GM12878 (cell line): ENCODE measurements at regions not wholly inside any gene's neighbourhood (a gene's known extent, or its start where the extent isn't known, plus 50 kb on each side); places are given as distances from the start of the nearest gene placed in this dataset.
A peak's percentile ranks its signal among the peaks of the same experiment; 100 is the strongest.

ENCODE experiments used
- ATAC-seq: fragments of 200-7000 bp; cut with Tn5 transposase; 3 replicates; pipeline ENCODE4 v1.9.1; 2020; ENCODE audit warnings: mild to moderate bottlenecking, moderate library complexity
- BruUV-seq: library from RNA; stranded (reverse); fragments of 400-500 nt; replicated peaks from 2 replicates; lab custom pipeline; 2021; lab: Mats Ljungman, UMichigan
- CTCF ChIA-PET: fragments of 300-600 bp; sonication (Branson Sonifier 250); formaldehyde crosslinking; extraction: SDS; loops from one replicate; lab custom pipeline; 2021; ENCODE audit warnings: inconsistent platforms; lab: Yijun Ruan, JAX
- POLR2A ChIA-PET: fragments of 350-600 bp; formaldehyde crosslinking; extraction: SDS; loops from one replicate; lab custom pipeline; 2021; ENCODE audit warnings: inconsistent platforms; lab: Charles Lee
- RAD21 ChIA-PET: fragments of 300-600 bp; sonication (Branson Sonifier 250); formaldehyde crosslinking; loops from one replicate; lab custom pipeline; 2023; ENCODE audit warnings: antibody characterized with exemption; ENCODE audit not compliant: unreplicated experiment; lab: Charles Lee
- SMC1A ChIA-PET: fragments of 300-600 bp; sonication (Branson Sonifier 250); formaldehyde crosslinking; loops from one replicate; lab custom pipeline; 2023; ENCODE audit not compliant: unreplicated experiment, uncharacterized antibody; lab: Charles Lee
- DNase-seq: peaks from one replicate; pipeline ENCODE4 v3.0.0-alpha.2; 2011; ENCODE audit warnings: low read depth, low spot score
- FAIRE-seq: peaks from 3 replicates; lab custom pipeline; 2011; peaks lifted over from hg19 to GRCh38; lab: Jason Lieb, UNC
- H2AFZ ChIP-seq: 2 replicates; pipeline ENCODE4 v1.6.0; 2011; ENCODE audit warnings: low read depth, low read length, control low read depth; ENCODE audit not compliant: control insufficient read depth
- H3K27ac ChIP-seq: 2 replicates; pipeline ENCODE4 v1.5.1; 2011; ENCODE audit warnings: control low read depth; ENCODE audit not compliant: control insufficient read depth, insufficient read depth
- H3K27me3 ChIP-seq, 2 experiments: replicated peaks in 1 of 2; 2 replicates each; pipeline versions ENCODE4 v1.6.0 to v1.6.1; 2011; ENCODE audit warnings: low read length in 1 of 2; ENCODE audit not compliant: control insufficient read depth in 2 of 2, insufficient read depth in 2 of 2
- H3K36me3 ChIP-seq, 2 experiments: 2 replicates each; pipeline ENCODE4 v1.5.1; 2011; ENCODE audit warnings: low read length in 1 of 2; ENCODE audit not compliant: control insufficient read depth in 2 of 2, insufficient read depth in 2 of 2
- H3K4me1 ChIP-seq: 2 replicates; pipeline ENCODE4 v1.6.1; 2011; ENCODE audit warnings: mild to moderate bottlenecking, low read length, moderate library complexity, mixed read lengths; ENCODE audit not compliant: control insufficient read depth, insufficient read depth
- H3K4me2 ChIP-seq: 2 replicates; pipeline ENCODE4 v1.6.0; 2011; ENCODE audit warnings: control low read depth; ENCODE audit not compliant: control insufficient read depth, insufficient read depth
- H3K4me3 ChIP-seq: fragments of 200-600 bp; sonication (generic); 2 replicates; pipeline ENCODE4 v1.5.1; 2016
- H3K79me2 ChIP-seq: 2 replicates; pipeline ENCODE4 v1.6.0; 2011; ENCODE audit warnings: low read length; ENCODE audit not compliant: control insufficient read depth, insufficient read depth
- H3K9ac ChIP-seq: 2 replicates; pipeline ENCODE4 v1.8.0; 2011; ENCODE audit warnings: low read length, control low read depth, mixed read lengths; ENCODE audit not compliant: control insufficient read depth, insufficient read depth
- H3K9me3 ChIP-seq: replicated peaks from 3 replicates; pipeline ENCODE4 v1.5.1; 2011; ENCODE audit warnings: mild to moderate bottlenecking, low read length; ENCODE audit not compliant: control insufficient read depth, insufficient read depth
- H4K20me1 ChIP-seq: 2 replicates; pipeline ENCODE4 v1.6.0; 2011; ENCODE audit not compliant: control insufficient read depth, insufficient read depth
- CHD1 ChIP-seq: IDR thresholded peaks from 2 replicates; pipeline ENCODE4 v1.6.1; 2012; ENCODE audit warnings: low read depth, low read length, improper control_type of control experiment
- CTCF ChIP-seq, 3 experiments: IDR thresholded peaks in 2 of 3; conservative IDR thresholded peaks in 1 of 3; 2 replicates each; pipeline ENCODE4 v1.5.1; 2011; ENCODE audit warnings: low read depth in 3 of 3, low read length in 3 of 3, mild to moderate bottlenecking in 3 of 3, control low read depth in 2 of 3, moderate library complexity in 2 of 3, inconsistent platforms in 1 of 3, mixed read lengths in 1 of 3; ENCODE audit not compliant: control insufficient read depth in 2 of 3, insufficient read depth in 1 of 3; ENCODE audit errors: extremely low read depth in 1 of 3
- RAD21 ChIP-seq: IDR thresholded peaks from 2 replicates; pipeline ENCODE4 v1.6.1; 2011; ENCODE audit warnings: mild to moderate bottlenecking, low read depth, low read length, moderate library complexity; ENCODE audit not compliant: insufficient read depth
- SMAD1 ChIP-seq: fragments of 450-650 bp; IDR thresholded peaks from 2 replicates; pipeline ENCODE4 v1.6.1; 2018; ENCODE audit warnings: mild to moderate bottlenecking, low read depth; ENCODE audit not compliant: partially characterized antibody
- SMC3 ChIP-seq: IDR thresholded peaks from 2 replicates; pipeline ENCODE4 v1.6.1; 2011; ENCODE audit warnings: low read length, improper control_type of control experiment, borderline replicate concordance
- ZBED1 ChIP-seq: IDR thresholded peaks from 2 replicates; pipeline ENCODE4 v1.6.1; 2016; ENCODE audit warnings: borderline replicate concordance
- ZNF274 ChIP-seq: IDR thresholded peaks from one replicate; pipeline ENCODE4 v1.8.0; 2011; ENCODE audit not compliant: insufficient read length, insufficient read depth
- WGBS: methylation state at CpG from one replicate; pipeline ENCODE4 v1.1.6; 2016; ENCODE audit warnings: low lambda C conversion rate; ENCODE audit not compliant: insufficient replicate concordance, insufficient coverage; ENCODE audit errors: missing lambda C conversion rate; 5-methylcytosine and 5-hydroxymethylcytosine counted together
- in situ Hi-C: fragments of 300-500 bp; cut with MboI; formaldehyde crosslinking; loops from 9 replicates; pipeline ENCODE4 v1.14.3; 2018; ENCODE audit warnings: mixed read lengths
- intact Hi-C: fragments of 100-400 bp; cut with micrococcal nuclease; formaldehyde crosslinking; loops from one replicate; pipeline ENCODE4 v1.14.2; 2022; ENCODE audit not compliant: unreplicated experiment

GRCh38 chr13:78806457-78806856 is 147.5 kb upstream of the OBI1 start:
- Histone ChIP-seq H3K4me3 (no peak overlapping the region), H3K79me2 (no peaks in the 10 kb centered on the region), H3K27ac (no peak overlapping the region), H3K9me3 (no peaks in the 10 kb centered on the region), H2AFZ (no peak overlapping the region), H3K36me3 (no peaks in the 10 kb centered on the region), H3K4me2 (no peak overlapping the region), H4K20me1 (no peaks in the 10 kb centered on the region), H3K9ac (no peak overlapping the region), H3K27me3 (no peaks in the 10 kb centered on the region), H3K4me1 (no peaks in the 10 kb centered on the region)
- ChIA-PET CTCF (interaction anchor here (1.0 to 1.1 kb wide), 2 partner anchors 146 to 383 kb away, joined by 3 read pairs; no protein-coding TSS in a partner anchor), RAD21 (interaction anchor here (1.0 kb wide), 1 partner anchor 564 kb away, joined by 3 read pairs; no protein-coding TSS in a partner anchor), SMC1A (interaction anchor here (1.0 to 1.1 kb wide), 3 partner anchors 13 to 564 kb away, joined by 3 read pairs; no protein-coding TSS in a partner anchor), POLR2A (no interaction called here)
- TF ChIP-seq CTCF (IDR thresholded peaks at IDR 0.05 in 2 of 3, conservative IDR thresholded peaks at IDR 0.05 in 1 of 3; ENCODE audit: control insufficient read depth in 2 of 3, extremely low read depth in 1 of 3, insufficient read depth in 1 of 3, low read depth in 3 of 3, low read length in 3 of 3) (peak; percentile 12 to 62 (median 49); a peak in 4 of 6 replicates), RAD21 (peak; percentile 46), SMC3 (0 out of 2 replicates have a peak, but pooled peaks have one; percentile 12), CHD1 (no peak)
- 44% methylated on average over 4 of the region's 4 CpGs for WGBS
- in situ Hi-C loops: no loop called here
- ATAC-seq: peak; percentile 74
- no peak for DNase-seq
- no peak for FAIRE-seq
- no TSS peak for BruUV-seq
- intact Hi-C loops: loop anchor here (5.0 kb wide), 1 partner anchor 564 kb away; no protein-coding TSS in a partner anchor

GRCh38 chr13:78802912-78803311 is 144.0 kb upstream of the OBI1 start:
- no peak overlapping the region for H2AFZ ChIP-seq
- H3K4me3 ChIP-seq: no peak overlapping the region
- H3K9ac ChIP-seq: no peak overlapping the region
- no peaks in the 10 kb centered on the region for H3K79me2 ChIP-seq
- FAIRE-seq: no peak
- ChIA-PET SMC1A (no interaction called here), CTCF (no interaction called here), RAD21 (no interaction called here), POLR2A (no interaction called here)
- H3K36me3 ChIP-seq: no peaks in the 10 kb centered on the region
- ATAC-seq: no peak
- no peaks in the 10 kb centered on the region for H3K4me1 ChIP-seq
- no peaks in the 10 kb centered on the region for H3K9me3 ChIP-seq
- no peak overlapping the region for H3K4me2 ChIP-seq
- H4K20me1 ChIP-seq: no peaks in the 10 kb centered on the region
- no peaks in the 10 kb centered on the region for H3K27me3 ChIP-seq
- no peak overlapping the region for H3K27ac ChIP-seq
- TF ChIP-seq ZNF274 (no peak), SMAD1 (peak; percentile 86), ZBED1 (no peak)
- in situ Hi-C loops: no loop called here
- BruUV-seq: no TSS peak
- DNase-seq: no peak
- intact Hi-C loops: no loop called here
